GM06990 (cell line): ENCODE measurements at regions not wholly inside any gene's neighbourhood (a gene's known extent, or its start where the extent isn't known, plus 50 kb on each side); places are given as distances from the start of the nearest gene placed in this dataset.
A peak's percentile ranks its signal among the peaks of the same experiment; 100 is the strongest.

Experiments used
- DNase-seq: peaks from one replicate; pipeline ENCODE4 v3.0.0-alpha.2; 2011; ENCODE audit not compliant: insufficient read length; ENCODE audit errors: extremely low read depth
- H3K27me3 ChIP-seq: replicated peaks from 2 replicates; pipeline ENCODE4 v1.6.0; 2011; ENCODE audit warnings: low read length; ENCODE audit not compliant: control insufficient read depth, insufficient read depth
- H3K36me3 ChIP-seq: 2 replicates; pipeline ENCODE4 v1.5.1; 2011; ENCODE audit warnings: low read length; ENCODE audit not compliant: control insufficient read depth, insufficient read depth
- H3K4me3 ChIP-seq: replicated peaks from 2 replicates; pipeline ENCODE4 v1.5.1; 2011; ENCODE audit warnings: low read depth, mild to moderate bottlenecking, control low read depth, low read length
- TF ChIP-seq, protein P1 (sequence below): IDR thresholded peaks from 2 replicates; pipeline ENCODE4 v1.5.1; 2011; ENCODE audit warnings: low read length, control low read depth, mild to moderate bottlenecking, inconsistent platforms; ENCODE audit not compliant: insufficient read depth, poor library complexity, severe bottlenecking

DNA sequence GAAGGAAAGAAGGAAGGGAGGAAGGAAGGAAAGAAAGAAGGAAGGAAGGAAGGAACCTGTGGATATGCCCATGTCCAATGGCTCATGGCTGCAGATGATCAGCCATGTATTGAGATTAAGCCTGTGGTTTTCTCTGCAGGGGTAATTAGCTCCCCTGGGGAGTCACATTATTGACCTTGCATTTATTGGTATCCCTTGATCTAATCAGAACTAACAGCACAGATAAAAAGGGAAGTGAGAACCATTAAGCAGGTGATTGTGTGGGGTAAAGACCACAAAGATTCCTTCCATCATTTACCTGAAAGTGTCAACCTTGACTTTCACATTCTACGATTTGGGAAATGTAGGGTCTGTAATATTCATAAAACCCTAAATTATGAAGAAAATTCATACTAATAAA lies 390.7 kb downstream of the BRINP2 start:
- Histone ChIP-seq H3K27me3 (no peaks in the 10 kb centered on the region), H3K36me3 (no peaks in the 10 kb centered on the region), H3K4me3 (no peak overlapping the region)
- TF ChIP-seq, protein P1, sequence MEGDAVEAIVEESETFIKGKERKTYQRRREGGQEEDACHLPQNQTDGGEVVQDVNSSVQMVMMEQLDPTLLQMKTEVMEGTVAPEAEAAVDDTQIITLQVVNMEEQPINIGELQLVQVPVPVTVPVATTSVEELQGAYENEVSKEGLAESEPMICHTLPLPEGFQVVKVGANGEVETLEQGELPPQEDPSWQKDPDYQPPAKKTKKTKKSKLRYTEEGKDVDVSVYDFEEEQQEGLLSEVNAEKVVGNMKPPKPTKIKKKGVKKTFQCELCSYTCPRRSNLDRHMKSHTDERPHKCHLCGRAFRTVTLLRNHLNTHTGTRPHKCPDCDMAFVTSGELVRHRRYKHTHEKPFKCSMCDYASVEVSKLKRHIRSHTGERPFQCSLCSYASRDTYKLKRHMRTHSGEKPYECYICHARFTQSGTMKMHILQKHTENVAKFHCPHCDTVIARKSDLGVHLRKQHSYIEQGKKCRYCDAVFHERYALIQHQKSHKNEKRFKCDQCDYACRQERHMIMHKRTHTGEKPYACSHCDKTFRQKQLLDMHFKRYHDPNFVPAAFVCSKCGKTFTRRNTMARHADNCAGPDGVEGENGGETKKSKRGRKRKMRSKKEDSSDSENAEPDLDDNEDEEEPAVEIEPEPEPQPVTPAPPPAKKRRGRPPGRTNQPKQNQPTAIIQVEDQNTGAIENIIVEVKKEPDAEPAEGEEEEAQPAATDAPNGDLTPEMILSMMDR = no peak
- peak; percentile 18 for DNase-seq

DNA sequence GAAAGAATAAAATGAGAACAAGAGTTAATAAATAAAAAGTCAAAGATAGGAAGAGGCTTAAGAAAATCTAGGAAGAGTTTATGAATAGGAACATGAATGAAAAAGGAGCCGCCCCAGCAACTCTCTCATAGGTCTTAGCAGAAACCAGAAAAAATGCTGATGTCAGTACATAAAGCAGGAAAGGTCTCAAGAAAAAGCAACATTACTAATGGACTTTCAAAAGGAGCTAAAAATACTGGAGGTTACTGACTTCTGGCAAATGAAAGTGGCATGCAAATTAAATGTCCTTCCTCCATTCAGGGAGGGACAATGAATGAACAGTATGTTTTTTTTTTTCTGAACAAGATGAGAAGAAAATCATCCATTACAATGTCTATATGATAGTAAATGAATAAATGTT lies 387.6 kb downstream of the BRINP2 start:
- H3K36me3 ChIP-seq = no peaks in the 10 kb centered on the region
- H3K4me3 ChIP-seq = no peak overlapping the region
- no peaks in the 10 kb centered on the region for H3K27me3 ChIP-seq

DNA sequence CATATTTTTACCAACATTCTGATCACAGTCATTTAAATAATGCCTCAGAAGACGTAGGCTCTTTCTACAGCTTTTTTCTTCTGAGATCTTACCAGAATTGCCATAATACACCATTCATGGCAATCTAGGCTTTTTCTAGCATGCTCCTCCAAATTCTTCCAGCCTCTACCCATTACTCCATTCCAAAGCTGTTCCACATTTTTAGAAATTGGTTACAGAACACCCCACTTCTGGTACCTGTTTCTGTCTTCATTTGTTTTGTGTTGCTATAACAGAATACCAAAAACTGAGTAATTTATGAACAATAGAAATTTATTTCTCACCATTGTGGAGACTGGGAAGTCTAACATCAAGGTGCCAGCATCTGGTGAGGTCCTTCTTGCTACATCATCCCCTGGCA lies 385.4 kb downstream of the BRINP2 start:
- Histone ChIP-seq H3K27me3 (no peaks in the 10 kb centered on the region), H3K36me3 (no peaks in the 10 kb centered on the region), H3K4me3 (no peak overlapping the region)
- DNase-seq = no peak
- TF ChIP-seq, protein P1 = no peak

More for the DNA sequence above, 387.6 kb downstream of the BRINP2 start:
- DNase-seq = no peak
- TF ChIP-seq, protein P1 = no peak

DNA sequence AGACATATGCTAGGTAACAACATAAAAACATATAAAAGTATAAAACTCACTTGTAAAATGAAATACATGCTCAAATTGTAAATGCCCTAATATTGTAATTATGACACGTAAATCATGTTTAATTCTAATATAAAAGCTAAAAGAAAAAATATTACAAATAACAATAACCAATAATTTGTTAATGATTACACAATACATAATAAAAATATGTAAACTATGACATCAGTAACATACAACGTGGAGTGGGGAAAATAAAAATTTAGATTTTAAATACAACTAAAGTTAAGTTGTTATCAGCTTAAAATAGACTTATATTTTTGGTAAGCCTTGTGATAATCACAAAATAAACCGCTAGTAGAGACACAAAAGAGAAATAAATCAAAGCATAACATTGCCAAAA lies 376.4 kb downstream of the BRINP2 start:
- DNase-seq = no peak
- TF ChIP-seq, protein P1 = no peak
- Histone ChIP-seq H3K36me3 (no peaks in the 10 kb centered on the region), H3K27me3 (no peaks in the 10 kb centered on the region), H3K4me3 (no peak overlapping the region)

DNA sequence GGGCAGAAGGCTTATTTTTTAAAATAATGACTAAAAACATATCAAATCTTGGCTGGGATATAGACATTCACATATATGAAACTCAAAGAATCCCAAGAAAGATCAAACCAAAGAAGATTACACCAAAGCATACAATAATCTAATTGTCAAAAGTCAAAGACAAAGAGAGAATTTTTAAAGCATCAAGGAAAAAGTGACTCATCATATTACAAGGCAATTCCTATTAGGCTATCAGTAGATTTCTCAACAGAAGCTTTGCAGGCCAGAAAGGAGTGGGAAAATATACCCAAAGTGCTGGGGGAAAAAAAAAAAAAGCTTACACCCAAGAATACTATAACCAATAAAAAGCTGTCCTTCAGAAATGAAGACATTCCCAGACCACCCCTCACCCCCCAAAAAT lies 375.6 kb downstream of the BRINP2 start:
- TF ChIP-seq, protein P1 = no peak
- no peak for DNase-seq
- Histone ChIP-seq H3K4me3 (no peak overlapping the region), H3K27me3 (no peaks in the 10 kb centered on the region), H3K36me3 (no peaks in the 10 kb centered on the region)

DNA sequence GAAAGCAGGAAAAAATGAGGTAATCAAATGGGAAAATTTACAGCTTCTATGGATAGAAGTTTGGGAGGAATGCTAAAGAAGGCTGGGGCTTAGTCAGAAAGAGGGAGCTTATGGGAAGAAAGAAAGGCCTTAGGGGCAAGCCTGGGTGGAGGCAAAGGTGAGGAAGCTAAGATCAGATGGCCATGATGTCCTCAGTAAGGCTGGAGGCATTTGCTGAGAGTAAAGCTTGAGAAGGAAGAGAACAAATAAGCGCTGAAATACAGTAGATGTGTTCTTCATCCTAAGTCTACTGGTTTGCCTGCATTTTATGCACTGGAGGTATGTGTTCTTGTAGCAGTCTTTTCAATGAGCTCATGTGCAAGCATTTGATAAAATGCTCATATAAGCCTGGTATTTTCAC lies 355.4 kb downstream of the BRINP2 start:
- no peak for DNase-seq
- H3K36me3 ChIP-seq = no peaks in the 10 kb centered on the region
- H3K4me3 ChIP-seq = no peak overlapping the region
- H3K27me3 ChIP-seq = no peaks in the 10 kb centered on the region
- TF ChIP-seq, protein P1 = no peak
